GM10266 (cell line): ENCODE measurements at regions not wholly inside any gene's neighbourhood (a gene's known extent, or its start where the extent isn't known, plus 50 kb on each side); places are given as distances from the start of the nearest gene placed in this dataset.

Experiments used
- DNase-seq: peaks from one replicate; pipeline ENCODE4 v3.0.0; 2012; ENCODE audit errors: extremely low spot score
- TF ChIP-seq, protein P1 (sequence below): IDR thresholded peaks from 2 replicates; pipeline ENCODE4 v1.5.1; 2012; ENCODE audit warnings: mild to moderate bottlenecking, low read depth; ENCODE audit not compliant: control insufficient read depth, insufficient read depth; ENCODE audit errors: missing control alignments

DNA sequence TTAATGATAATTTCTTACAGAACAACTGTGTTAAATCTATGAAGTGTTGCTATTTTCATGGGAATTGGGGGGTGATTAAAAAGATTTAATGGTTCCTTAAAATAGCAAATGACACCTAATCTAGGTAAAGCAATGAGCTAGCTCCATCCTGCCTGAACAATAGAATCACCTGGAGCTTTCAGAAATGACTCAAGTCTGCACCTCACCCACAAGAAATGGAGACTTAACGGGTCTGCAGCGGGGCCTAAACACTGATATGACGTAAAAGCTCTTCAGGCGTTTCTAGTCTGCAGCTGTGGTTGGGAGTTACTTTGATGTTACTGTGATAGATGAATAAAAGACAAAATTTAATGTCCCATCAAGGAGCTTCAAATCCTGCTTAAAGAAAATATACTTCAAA is 328.2 kb downstream of the RND3 start:
- TF ChIP-seq, protein P1, sequence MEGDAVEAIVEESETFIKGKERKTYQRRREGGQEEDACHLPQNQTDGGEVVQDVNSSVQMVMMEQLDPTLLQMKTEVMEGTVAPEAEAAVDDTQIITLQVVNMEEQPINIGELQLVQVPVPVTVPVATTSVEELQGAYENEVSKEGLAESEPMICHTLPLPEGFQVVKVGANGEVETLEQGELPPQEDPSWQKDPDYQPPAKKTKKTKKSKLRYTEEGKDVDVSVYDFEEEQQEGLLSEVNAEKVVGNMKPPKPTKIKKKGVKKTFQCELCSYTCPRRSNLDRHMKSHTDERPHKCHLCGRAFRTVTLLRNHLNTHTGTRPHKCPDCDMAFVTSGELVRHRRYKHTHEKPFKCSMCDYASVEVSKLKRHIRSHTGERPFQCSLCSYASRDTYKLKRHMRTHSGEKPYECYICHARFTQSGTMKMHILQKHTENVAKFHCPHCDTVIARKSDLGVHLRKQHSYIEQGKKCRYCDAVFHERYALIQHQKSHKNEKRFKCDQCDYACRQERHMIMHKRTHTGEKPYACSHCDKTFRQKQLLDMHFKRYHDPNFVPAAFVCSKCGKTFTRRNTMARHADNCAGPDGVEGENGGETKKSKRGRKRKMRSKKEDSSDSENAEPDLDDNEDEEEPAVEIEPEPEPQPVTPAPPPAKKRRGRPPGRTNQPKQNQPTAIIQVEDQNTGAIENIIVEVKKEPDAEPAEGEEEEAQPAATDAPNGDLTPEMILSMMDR = no peak
- no peak for DNase-seq

DNA sequence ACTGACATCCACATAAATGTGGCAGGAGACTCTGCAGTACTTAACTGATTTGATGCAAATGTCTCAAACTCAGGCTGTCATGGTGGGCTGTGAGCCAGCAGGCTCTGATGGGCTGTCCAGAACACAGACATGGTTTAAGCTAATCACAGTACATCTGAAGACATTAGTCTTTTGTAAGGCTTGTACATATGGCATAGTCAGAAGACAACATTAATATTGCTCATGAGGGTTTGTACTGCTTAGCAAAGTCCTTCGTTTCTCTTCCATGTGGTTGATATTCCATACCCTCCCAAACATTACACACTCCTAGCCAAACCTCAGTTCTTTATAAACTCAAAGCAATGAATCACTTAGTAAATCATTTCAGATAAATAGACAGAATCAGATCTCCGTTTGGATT is 330.6 kb downstream of the RND3 start:
- TF ChIP-seq, protein P1 = no peak
- no peak for DNase-seq

DNA sequence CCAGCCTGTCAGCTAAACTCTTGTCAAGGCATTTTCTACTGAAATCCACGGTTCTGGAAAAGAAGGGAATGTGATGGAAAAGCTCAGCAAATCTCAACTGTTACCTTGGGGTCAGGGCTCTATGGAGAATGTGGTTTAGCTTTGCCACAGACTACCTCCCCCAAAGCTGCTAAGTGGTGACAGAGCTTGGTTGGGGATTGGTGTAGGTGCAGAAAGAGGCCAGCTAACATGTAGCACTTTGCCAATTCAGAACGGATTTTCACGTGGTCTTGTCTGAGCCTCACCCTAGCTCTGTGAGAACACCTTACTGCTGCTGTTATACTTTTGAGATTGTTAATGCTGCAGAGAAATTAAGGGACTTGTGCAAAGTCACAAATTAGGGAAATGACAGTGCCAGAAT is 331.1 kb downstream of the RND3 start:
- TF ChIP-seq, protein P1 = no peak
- no peak for DNase-seq

DNA sequence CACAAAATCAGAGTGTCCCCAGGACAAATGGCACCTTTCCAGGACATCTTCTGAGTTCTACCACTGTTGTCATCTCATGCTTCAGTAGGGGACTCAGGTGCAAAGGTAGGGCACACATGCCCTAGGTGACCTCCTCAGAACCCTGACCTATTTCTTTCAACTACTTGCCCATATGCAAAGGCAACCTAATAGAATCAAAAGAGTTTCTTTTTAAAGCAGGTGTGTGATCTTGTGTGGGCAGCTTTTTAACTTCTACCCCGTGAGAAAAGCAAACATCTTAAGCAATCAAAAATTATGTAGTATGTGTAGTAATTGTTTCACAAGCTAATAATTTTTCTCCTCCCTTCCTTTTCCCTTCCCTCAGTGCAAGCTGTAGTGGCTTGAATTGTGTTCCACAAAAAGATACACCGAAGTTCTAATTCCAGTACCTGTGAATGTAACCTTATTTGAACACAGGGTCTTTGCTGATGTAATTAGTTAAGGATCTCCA is 333.1 kb downstream of the RND3 start:
- TF ChIP-seq, protein P1 = no peak

DNA sequence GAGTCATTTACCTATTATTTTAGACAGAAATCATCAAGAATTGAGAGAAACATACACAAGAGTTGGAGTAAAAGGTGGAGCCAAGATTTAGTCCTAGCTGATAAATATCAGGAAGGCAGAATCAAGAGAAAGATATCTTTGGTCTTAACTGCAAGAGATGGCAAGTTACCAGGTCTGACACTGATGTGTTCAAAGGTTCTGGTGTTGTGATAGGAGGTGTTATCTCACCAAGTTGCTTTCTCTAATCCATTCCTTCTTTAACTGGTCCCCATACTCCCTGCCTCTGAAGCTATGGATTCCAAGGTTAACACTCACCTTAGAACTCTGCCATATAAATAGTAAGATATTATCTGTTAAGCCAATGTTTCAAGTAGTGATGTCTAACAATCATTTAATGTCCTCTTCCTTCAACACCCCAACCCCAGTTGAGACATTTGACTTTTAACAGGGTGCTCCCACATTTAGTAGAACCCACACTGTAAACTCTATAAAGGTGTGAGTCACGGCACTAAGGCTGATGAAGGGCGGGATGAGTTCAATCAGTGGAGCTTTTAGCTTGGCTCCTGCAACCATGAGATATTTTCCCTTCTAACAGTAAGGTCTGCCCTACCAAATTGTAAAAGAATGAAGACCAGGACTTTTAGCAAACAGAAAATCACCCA is 333.7 kb downstream of the RND3 start:
- TF ChIP-seq, protein P1 = no peak
- DNase-seq = no peak

More for the DNA sequence above, 333.1 kb downstream of the RND3 start:
- no peak for DNase-seq

DNA sequence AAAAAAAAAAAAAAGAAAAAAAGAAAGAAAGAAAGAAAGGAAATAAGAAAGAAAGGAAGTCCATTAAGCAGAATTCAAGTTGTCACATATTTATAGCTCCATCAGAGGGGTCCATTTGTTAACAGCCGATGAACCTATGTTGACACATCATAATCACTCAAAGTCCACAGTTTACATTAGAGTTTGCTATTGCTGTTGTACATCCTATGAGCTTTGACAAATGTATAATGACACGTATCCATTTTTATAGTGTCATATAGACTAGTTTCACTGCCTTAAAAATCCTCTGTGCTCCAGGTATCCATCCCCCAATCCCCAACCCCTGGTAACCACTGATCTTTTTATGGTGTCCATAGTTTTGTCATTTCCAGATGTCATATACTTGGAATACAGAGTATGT is 335.2 kb downstream of the RND3 start:
- TF ChIP-seq, protein P1 = no peak

DNA sequence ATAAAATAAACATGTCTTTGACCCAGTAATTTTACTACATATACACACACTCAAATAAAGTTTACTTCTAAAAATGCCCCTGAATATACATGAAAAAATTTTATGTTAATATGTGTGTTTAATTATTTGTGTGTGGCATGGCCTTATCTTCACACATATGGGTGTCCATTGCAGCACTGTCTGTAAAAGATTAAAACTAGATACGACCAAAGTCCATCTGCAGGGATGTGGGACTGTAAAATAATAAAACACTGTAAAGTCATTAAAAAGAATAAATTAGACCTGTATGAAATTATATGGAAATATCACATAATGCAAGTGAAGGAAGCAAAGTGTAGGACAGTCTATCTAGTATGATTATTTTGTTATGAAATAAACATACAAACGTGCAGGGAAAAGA is 337.3 kb downstream of the RND3 start:
- TF ChIP-seq, protein P1 = no peak
- DNase-seq = no peak

More for the DNA sequence above, 335.2 kb downstream of the RND3 start:
- no peak for DNase-seq
